ENCODE measurements at regions not wholly inside any gene's neighbourhood (a gene's known extent, or its start where the extent isn't known, plus 50 kb on each side); places are given as distances from the start of the nearest gene placed in this dataset.

- TF ChIP-seq CTCF (conservative IDR thresholded peaks at IDR 0.05 in 1 of 2, IDR thresholded peaks at IDR 0.05 in 1 of 2; ENCODE audit: low read depth in 1 of 2, low read length in 2 of 2) (no peak), EZH2 (IDR thresholded peaks at IDR 0.05; ENCODE audit: low read length, missing control alignments) (no peak)
Measured at GRCh38 chr5:119708076-119708790, 78.9 kb downstream of the FAM170A start.
